NB4 (cell line): ENCODE measurements at regions not wholly inside any gene's neighbourhood (a gene's known extent, or its start where the extent isn't known, plus 50 kb on each side); places are given as distances from the start of the nearest gene placed in this dataset.

ENCODE experiments used
- CTCF ChIP-seq: IDR thresholded peaks from one replicate; pipeline ENCODE4 v1.5.1; 2012; ENCODE audit warnings: low read depth, low read length
- MAX ChIP-seq: IDR thresholded peaks from 2 replicates; pipeline ENCODE4 v1.6.1; 2011; ENCODE audit warnings: low read depth, low read length
- POLR2A ChIP-seq: IDR thresholded peaks from 2 replicates; pipeline ENCODE4 v1.6.1; 2011; ENCODE audit warnings: mild to moderate bottlenecking; ENCODE audit not compliant: insufficient read length; ENCODE audit errors: extremely low read depth

DNA sequence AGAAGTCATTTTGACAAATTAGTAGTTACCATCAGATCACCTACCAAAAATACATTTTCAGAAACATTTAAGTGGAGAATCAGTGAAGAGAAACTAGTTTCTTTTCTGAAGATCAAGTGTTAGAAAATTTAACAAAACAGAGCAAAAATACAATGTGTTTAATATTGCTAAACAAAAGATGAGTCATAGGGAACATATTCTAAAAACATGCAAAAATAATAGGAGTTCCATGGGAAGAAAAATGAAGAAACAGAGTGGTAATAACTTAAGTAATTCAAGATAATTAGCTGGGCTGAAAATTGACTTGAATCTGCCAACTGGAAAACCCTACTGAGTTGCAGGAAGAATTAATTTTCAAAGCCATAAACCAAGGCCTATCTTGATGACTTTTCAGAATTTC is 111.5 kb upstream of the KITLG start:
- TF ChIP-seq POLR2A (no peak), CTCF (no peak), MAX (no peak)
